NCI-H1694 (cell line): ENCODE measurements at regions not wholly inside any gene's neighbourhood (a gene's known extent, or its start where the extent isn't known, plus 50 kb on each side); places are given as distances from the start of the nearest gene placed in this dataset.
"Not testable (repeated sequence)": the region's sequence is repeated elsewhere in the genome, so short reads cannot be mapped to it uniquely, and the experiment has no call there.

Experiments
- DNase-seq: peaks from one replicate; lab custom pipeline; 2025; lab: John Stamatoyannopoulos, UW

DNA sequence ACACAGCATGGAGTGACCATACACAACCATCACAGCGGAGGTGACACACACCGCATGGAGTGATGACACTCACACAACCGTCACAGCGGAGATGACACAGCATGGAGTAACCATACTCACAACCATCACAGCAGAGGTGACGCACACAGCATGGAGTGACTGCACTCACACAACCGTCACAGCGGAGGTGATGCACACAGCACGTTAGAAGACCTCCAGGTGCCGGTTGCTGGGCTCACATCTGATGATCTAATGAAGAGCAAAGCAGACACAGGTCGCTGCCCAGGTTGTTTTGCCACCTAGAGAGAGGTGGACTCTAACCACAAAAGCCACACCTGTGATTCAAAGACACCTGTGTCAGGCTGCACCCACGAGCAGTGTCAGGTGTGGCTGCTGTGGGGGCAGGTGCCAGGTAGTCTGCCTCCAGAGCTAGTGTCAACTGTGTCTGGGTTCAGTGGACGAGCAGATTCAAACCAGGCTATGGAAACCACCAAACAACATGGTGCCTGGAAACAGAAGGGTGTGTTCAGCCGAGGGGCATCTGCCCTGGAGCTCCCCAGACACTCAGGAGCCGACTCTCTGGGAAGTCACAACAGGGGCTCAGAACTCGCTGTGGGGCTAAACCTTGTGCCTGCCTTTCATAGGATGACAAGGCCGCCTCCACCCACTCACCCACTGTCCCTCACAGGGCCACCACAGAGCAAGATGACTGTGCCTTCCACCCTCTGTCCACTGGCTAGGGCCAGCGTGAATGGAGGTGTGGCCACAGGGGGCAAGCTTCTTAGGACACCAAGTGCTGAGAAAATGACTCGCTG, 608.2 kb downstream of the TBC1D22A start:
- no peak for DNase-seq

DNA sequence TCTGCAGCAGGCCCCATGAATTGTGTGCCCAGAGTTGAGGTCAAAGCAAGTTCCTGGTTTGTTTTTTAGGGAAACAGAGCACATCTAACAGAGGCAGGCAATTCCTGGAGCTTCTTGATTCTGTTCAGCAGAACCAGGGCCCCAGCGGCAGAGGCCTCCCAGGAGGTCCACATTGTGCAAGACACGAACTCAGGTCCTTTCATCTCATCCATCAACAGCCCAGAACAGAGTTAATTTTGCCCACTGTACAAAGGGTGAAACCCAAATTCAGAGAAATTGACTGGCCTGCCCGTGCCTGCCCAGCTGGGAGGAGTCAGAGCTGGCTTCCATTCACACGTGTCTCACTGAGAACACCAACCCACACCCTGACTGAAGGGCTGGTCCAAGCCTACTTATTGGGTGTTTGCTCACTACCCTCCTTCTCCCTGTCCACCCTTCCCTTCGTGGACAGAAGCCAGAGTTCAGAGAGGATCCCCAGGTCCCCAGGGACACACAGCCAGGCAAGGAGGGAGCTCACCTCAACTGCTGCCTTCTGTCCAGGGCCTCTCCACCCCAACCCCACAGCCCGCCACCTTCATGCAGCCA, 607.1 kb downstream of the TBC1D22A start:
- DNase-seq, result no peak

DNA sequence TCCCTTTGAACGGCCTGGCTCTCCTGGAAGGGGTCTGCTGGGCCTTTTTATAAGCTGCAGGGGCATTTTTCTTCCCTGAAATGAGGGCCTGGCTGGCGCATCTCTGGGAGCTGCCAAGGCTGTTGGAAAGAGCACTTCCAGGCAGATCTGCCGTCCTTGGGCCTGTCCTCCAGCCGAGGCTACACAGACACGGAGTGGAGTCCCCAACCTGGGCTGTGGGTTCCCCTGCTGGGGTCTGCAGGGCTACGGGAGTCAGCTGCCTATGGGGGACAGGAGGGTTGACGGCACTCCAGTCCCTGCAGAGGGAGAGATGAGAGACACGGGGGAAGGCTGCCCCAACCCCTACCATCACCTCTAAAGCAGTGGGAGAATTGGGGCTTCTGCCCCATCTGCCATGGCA, 606.6 kb downstream of the TBC1D22A start:
- no peak for DNase-seq

DNA sequence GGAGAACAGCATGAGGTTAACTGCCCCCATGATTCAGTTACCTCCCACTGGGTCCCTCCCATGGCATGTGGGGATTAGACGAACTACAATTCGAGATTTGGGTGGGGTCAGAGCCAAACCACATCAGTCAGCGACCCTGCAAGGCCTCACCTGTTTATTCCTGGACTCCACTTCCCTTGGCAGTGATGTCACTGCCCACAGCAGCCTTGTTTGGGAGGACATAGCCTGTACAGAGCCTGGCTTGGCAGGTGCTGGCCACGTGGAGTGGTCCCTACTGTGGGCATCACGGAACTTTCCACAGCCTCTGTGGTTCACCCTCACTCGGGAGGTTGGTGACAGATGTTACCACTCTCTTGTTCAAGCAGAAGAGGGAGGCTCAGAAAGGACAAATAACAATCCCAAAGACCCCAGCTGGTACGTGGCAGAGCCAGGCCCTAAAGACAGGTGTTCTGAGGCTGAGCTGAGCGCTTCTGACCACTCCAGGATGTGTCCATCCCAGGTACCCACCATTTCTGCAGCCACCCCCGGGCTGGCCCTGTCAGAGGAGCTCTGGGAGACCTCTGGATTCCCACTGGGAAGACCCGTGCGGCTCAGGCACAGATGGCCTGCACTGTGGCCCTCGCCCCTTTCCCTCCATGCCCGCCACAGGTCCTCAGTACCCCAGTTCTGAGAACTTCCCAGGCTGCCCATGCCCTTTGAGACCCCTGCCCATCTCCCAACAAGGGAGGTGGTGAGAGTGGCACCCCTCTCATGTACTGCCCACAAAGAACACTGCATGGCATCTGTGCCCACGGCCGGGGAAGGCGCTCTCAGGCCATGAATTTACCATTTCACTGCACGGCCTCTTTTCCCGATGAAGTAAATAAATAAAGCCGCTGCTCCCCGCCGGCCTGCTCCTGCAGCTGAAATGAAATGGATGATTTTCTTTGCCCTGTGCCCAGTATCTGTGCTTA, 605.8 kb downstream of the TBC1D22A start:
- DNase-seq, result no peak

DNA sequence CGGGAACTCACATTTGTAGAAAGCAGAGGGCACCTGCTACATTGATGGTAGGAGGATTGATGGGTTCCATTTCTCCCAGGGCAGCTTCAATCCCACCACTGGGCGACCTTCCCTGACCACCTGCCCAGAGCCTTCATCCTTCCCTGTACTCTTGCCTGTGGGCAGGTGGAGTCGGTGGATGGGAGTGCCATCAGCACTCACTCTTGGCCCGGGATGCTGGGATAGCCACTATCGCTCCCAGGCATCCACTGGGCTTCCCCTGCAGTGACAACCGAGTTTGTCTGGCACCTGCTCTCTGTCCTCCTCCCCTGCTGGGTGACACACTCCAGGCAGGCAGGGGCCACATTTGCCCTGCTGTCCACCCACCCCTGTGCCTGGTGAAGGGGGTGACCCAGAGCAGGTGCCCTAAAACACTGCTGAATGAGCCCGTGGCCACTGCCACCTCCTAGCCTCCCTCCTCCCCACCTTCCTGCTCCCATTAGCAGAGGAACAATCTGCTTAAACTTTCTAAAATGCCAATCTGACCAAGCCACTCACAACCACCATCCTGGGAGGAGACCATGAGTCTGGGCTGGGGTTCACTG, 604.7 kb downstream of the TBC1D22A start:
- no peak for DNase-seq

DNA sequence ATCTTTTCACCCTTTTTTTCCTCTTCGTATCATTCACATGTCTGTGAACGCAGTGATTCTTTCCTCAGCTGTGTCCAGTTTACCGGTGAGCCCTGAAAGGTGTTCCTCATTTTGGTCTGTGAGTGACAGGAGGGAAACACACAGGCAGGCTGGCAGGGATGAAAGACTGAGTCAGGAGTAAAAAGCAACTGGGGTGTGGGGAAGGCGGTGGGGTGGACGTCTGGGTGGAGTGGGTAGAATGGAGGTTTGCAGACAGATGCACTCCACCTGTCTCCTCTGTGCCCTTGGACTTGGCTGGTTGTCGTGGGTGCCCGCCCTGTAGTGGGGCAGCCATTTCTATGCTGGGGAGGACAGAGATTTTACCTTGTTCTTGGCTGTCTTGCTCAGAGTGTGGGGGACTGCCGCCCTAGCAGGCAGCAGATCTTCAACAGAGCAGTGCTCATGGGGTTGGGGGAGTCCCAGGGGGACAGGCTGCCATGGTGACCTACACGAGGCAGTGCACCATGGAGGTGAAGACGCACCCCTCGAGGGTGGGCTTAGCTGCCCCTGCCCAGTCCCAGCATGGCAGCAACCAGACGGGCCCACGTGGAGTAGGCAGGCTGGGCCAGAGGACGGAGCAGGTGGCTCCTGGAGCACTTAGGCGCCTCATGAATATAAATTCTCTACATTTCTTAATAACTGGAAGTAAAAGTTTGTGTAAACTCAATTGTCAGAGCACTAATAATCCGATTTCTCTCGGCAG, 603.7 kb downstream of the TBC1D22A start:
- no peak for DNase-seq

DNA sequence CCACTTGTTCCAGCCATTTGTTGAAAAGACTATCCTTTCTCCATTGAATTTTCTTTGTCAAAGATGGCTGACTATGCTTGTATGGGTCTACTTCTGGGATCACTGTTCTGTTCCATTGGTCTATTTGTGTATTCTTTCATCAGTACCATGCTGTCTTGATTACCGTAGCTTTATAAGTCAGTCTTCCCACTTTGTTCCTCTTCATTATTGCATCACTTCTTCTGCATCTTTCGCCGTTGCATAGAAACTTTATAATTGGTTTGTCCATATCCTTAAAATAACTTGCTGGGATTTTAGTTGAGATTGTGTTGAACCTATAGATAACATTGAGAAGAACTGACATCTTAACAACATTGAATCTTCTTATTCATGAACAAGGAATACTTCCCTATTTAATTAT, 598.8 kb downstream of the TBC1D22A start:
- DNase-seq, result no peak

DNA sequence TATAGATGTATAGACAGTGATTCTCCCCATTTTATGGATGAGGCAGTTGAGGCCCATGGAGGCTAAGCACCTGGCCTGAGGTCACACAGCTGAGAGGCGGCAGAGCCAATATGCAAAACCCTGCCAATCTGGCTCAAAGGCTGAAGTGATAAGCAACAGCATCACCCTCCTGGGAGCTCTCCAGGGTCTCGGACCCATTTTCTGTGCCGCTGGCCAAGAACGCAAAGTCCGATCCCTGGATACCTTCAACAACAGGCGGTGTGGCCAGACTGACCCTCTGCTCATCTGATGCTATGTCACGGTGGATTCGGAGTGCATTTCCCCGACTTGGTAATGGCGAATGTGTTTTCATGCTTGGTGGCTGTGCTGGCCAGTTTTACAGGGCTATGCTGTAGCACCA, 595.0 kb downstream of the TBC1D22A start:
- DNase-seq, result no peak

DNA sequence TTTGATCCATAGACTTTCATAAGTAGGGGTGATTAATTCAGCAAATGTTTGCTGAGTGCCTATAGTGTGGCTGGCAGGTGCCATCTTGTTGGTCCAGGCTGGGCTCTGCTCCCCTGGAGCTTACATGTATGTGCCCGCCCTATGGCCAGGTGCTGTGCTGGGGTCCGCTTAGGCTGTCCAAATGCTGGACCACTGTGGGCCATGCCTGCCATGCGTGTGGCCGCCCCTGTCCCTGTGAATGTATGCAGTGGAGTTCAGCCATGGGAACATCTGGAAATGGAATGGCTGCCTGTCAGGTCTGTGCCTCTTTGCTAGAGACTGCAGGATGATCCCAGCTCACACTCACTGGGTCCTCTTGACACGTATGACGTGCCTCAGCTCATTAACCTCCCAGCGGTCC, 594.6 kb downstream of the TBC1D22A start:
- no peak for DNase-seq

DNA sequence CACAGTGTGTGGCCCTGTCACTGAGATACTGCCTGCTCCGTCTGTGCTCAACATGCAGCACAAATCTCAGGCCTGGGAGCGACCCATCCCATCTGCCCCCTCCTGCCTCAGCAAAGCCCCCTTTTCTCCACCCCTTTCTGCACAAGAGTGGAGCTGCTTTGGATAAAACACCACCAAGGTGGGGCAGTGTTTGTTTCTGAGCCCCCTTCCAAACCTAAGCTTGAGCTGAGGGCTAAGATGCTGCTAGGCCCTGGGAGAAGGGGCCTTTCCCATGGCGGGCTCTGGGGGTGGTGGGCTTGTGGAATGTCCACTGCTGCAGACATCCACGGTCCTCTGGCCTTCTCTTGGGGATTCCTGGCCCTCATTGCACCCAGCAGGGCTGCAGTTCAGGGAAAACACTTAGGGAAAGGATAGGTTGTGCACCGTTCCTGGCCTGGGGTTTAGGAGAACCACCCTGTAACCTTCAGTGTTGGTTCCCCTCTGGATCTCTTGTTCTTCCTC, 594.1 kb downstream of the TBC1D22A start:
- DNase-seq, result peak; percentile 80

DNA sequence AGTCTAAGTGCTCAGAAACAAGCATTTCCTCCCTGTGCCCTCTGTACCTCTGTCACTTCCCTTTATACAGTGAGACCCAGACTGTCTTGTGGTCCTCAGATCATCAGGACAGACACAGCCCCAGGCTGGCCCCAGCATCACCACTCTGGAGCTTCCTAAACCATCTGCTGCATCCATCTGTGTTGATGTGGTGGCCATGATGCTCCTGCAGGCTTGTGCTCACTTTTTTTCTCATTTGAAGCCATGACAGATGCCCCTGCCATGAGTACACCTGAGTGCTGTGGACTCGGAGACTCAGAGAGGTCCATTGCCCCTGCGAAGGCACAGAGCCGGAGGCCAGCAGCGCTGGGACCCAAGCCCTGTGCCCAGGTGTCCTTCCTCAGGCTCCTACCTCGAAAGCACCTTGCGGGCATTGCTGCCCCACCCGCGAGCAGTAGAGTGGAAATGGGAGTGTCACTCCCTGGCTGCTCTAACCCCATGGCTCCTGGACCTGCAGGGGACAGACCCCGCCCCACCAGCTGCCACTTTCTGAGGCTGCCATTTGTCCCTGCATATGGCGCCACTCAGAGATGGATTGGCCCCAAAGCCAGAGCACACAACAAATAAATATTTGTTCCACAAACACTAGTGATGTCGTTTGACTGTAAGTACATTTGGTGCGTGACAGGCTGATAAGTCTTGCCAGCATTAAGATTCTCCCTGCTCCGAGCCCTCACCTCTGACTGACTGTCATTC, 593.5 kb downstream of the TBC1D22A start:
- peak; percentile 87 for DNase-seq

DNA sequence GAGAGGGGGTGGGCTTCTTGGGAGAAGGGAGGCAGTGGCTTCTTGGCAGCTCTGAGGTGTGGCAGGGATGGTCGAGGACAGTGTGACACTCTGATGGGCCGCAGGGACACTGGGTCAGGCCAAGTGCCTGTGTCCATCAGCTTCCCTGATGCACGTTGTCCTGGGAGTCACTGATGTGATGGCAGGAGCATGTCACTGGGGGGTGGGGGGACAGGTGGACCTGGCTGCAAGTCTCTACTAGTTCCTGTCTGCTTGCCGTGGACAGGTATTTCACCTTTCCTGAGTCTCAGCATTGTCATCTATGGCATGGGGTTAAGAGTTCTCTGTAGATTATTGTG, 592.9 kb downstream of the TBC1D22A start:
- no peak for DNase-seq

DNA sequence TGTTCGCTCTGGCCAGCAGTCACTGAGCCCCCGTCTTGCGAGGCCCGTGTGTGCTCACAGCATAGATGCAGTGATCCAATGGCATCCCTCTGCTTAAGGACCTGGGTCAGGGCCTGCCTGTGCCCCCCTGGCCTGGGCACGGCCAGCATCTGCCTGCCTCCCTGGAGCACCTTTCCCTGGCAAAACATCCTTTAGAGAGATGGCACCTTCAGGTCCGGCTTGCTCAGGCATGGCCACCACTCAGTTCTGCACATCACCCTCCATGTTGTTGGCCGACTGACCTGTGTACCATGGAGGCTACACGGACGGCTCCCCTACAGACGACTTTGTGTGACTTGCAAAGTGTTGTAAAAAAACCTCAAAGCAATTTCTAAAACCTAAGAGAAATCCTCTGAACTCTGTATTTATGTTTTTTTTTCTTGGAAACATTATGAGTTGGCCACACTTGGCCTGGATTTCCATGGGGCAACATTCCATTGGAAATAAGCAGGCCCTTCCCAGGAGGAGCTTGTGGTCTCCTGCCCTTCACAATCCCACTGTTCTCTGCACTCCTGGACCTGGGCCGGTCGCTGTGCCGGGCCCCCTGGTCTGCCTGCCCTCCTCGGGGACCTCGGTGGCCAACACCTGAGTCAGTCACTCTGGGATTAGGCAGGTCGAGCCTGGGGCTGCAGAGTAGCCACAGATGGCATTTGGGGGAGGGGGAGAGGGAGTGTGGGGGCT, 592.4 kb downstream of the TBC1D22A start:
- no peak for DNase-seq

DNA sequence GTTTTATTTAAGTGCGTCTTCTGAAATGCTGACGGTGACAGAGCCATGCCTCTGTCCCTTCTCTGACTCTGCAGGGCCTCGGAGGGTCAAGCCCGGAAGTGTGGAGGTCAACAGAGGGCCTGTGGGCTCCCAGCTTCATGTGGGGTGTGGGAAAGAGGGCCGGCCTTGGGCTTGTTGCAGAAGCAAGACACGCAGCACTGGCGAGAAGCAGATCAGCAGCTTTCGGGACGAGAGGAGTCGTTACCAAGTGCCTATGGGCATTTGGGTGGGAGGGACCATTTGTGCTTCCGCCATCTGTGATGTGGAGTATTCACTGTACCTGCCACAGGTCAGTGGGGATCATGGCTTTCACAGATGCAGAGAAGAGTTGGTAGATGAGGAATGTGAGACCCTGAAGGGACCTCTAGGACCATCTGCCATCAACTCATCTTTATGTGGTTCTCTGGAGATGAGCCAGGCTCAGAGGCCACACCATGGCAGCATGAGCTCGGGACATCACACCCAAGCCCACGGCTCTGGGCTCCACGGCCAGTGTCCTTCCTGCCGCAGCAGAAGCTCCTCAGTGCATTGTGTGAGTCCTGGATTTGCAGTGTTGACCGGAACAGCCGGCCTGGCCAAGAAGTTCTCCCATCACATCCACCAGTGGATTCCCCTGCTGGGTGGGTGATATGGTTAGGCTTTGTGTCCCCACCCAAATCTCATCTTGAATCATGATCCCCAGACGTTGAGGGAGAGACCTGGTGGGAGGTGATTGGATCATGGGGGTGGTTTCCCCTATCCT, 590.7 kb downstream of the TBC1D22A start:
- no peak for DNase-seq

DNA sequence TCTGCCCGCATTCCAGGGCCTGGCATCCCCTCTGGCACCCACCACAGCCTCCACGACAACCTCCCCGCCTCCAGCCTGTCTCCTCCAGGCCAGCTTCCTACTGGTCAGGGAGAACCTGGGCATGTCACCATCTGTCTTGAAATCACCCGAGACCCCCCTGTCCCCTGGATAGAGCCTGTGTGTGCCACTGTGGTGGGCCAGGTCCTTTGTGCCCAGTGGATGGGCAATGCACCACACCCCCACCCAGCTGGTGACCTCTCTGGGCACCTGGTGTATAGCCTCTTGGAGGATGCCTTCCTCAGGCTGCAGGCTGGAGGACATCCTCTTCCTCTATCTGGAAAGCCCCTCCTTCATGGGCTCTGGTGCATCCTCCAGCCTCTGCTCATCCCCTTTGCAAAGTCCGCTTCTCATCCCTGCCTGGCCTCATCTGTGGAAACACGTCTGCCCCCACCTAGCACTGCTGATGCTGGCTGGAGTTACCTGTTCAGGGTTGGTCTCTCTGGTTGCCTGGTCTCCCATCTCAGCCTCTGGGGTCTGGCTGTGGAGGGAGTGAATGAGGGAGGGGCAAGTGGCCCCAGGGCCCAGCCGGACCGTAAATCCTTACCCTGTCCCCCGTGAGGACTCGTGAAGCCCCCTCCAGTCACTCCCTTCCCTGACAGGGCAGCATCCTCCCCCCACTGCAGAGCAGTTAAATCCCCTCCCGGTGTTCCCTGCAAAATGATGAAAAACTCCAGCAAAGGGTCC, 589.6 kb downstream of the TBC1D22A start:
- DNase-seq, result no peak

DNA sequence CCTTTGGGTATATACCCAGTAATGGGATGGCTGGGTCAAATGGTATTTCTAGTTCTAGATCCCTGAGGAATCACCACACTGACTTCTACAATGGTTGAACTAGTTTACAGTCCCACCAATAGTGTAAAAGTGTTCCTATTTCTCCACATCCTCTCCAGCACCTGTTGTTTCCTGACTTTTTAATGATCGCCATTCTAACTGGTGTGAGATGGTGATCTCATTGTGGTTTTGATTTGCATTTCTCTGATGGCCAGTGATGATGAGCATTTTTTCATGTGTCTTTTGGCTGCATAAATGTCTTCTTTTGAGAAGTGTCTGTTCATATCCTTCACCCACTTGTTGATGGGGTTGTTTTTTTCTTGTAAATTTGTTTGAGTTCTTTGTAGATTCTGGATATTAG, 583.8 kb downstream of the TBC1D22A start:
- DNase-seq, result not testable (repeated sequence)

DNA sequence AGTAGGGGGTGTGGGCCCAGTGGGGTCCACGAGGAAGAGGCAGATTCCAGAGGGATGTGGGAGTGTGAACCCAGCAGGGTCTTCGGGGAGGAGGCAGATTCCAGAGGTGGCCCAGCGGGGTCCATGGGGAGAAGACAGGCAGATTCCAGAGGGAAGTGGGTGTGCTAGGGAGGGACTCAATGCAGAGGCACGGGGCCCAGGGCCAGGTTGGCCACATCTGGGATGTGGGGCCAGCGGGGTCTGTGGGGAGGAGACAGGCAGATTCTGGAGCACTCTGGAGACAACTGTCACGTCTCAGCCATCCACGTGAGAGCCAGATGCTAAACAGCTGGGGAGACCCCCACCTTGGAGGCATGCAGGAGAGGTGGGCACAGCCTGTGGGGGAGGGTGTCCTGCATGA, 582.6 kb downstream of the TBC1D22A start:
- DNase-seq, result no peak

DNA sequence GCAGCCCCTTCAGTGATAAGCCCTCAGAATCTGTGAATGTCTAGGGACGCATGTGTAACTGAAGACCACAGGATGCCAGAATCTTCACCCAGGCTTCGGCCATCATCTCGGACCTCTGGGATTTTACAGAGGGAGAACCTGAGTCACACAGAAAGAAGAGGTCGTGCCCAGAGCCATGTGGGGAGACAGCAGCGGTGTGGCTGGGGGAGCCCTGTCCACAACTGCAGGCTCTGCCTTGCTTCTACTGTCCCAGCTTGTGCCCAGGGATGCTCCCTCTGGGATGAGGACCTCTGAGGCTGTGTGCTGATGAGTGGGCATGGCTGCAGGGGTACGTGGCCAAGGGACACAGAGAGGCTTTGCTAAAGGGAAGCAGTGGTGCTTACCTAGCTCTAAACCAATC, 582.0 kb downstream of the TBC1D22A start:
- no peak for DNase-seq

DNA sequence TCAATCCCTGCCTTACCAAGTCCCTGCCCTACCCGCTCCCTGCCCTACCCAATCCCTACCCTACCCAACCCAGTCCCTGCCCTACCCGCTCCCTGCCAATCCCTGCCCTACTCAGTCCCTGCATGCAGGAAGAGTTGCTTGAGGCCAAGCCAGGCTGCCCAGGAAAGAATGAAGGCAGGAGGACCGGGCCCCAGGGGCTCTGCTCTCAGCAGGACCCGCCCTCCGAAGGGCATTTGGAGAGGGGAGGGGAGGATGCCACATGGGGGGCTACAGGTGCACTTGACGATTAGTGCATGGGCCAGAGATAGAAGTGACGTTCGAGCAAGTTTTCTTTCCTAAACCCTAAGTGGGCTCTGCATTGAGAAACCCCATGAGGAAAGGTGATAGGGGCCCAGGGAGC, 581.2 kb downstream of the TBC1D22A start:
- DNase-seq, result no peak
